ENCODE measurements at regions not wholly inside any gene's neighbourhood (a gene's known extent, or its start where the extent isn't known, plus 50 kb on each side); places are given as distances from the start of the nearest gene placed in this dataset.

DNA sequence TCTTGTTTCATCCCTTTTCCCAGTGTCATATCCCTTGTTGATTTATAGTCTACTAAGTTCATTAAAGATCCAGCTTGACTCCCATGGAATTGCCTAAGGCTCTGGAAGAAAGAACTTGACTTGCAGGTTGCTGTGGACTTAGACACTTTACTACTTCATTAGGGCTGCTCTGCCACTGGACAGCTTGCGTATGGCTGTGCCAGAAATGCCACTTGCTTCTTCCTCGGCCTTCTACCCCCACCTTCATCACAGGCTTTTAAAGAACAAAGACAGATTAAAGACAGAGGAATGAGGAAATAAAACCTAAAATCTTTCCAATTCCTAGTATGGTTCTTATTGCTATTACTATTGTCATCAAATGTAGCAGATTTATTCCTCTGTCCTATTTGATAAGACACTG, 591.7 kb downstream of the BCL11A start:
- no peak for DNase-seq

DNA sequence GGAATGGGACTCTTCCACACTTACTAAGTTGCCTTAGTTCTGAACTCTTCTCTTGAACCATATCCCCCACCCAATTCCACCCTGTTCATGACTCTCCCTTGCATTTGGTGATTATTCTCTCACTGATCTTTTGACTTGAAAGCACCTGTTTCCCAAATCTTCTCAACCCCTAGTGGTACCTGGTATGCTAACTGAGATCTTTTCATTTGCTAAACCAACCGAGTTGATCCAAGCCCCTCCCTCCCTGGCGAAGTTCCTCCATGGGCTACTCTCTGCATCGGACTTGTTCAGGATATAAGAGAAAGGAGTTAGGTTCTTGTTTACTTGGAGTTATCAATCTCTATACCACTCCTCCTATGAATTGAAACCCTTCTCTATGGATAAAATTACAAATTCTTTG, 593.5 kb downstream of the BCL11A start:
- no peak for DNase-seq

DNA sequence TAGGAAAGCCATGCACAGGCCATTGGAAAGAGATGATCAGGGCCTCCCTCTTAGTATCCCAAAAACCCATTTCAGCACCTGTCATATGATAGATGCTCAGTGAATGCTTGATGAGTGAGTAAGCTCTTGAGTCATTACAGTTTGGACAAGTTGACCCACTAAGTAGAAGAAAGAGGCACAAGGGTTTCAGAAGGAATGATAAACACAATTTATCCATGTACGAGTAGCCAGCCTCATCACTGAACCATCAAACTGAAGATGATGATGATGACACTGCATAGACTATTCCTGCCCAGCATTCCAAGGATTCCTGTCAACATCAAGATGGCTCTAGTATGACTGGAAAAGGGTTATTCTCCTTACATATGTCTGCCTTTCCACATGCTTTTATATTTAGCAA, 596.0 kb downstream of the BCL11A start:
- no peak for DNase-seq

DNA sequence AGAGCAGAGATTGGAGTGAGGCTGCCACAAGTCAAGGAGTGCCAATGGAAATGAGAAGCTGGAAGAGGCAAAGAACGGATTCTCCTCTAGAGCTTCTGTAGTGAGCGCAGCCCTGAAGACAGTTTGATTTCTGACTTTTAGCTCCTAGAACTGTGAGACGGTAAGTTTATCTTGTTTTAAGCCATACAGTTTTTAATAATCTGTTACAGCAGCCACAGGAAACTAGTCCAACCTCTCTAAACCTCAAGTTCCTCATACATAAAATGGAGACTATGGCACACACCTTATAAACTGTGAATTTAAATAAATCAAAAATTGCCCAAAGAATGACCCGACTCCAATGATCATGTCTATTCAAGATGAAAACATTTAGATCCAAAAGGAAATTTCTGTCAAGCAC, 596.5 kb downstream of the BCL11A start:
- DNase-seq = no peak

DNA sequence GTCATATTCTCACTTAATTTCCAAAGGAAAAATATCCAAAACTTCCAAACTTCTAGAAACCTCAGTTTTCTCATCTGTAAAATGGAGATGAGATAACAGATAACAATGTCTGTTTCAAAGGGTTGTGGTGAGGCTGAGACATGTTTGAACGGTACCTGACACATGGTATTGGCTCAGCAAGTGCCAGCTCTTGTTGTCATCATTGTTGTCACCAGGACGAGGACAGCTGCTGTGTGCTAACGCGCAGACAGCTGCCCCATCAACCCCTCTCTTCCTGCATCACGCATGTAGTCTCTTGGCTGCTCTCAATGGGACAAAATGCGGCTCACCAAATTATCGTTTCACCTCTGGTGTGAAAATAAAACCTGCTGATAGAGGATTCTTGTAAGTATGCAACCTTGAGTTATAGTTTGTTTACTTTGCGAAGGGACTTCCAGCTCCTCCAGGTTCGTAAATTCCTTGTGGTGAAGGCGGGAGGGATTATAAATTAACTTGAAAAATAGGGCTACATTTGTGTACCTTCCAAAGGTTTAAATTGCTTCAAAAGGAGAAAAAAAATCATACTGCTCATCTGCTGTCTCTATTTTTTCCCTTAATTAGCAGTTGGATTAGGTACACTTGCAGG, 605.4 kb downstream of the BCL11A start:
- no peak for DNase-seq

DNA sequence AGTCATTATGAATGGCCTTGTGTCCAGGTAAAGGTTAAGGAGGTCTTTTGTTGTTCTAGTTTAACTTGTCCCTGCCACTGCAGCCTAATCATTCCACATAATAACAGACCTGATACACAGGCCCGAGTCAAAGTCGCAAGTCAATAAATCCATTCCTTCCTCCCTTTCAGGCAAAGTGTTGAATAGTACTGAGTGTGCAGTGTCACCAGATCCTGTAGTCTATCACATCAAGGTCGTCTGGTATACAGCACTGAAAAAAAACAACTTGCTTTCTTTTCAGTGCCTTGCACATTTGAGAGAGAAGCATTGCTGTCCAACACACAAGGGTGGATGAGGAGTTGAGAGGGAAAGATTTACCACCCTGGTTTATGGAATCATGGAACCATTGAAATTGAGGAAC, 606.2 kb downstream of the BCL11A start:
- DNase-seq = no peak

DNA sequence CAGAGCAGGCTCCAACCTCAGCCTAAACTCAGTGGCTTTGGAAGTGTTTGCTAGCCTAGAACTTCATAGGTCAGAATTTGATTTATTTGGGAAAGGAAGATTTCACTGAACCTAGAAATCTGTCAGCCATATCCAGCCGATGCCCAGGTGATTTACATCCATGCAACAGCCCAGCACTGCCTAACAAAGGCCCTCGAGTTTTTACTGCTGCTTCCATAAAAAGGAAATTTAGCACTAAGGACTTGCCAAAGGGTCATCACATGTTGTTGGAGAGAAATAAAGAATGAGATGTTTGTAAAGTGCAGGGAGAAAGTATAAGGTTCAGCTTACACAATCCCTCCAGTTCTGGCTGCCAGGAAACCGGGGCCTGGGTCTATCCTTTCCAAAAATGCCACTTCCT, 614.2 kb downstream of the BCL11A start:
- no peak for DNase-seq

DNA sequence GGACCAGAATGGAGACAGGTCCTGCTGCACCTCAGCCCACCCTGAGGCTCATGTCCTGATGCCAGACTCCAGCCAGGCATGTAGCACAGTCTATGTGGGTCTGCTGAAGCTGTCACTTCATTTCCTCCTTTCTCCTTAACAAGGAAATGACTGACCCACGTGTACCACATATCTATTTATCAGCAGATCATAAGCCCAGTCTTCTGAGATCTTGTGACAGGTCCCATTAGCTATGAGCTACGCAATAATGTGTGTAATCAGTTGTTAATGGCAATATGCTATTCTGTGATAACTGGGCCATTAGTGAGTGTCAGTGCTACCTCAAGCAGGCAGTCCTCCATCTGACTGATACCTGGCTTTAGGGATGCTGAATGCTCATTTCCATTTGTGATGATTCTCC, 615.3 kb downstream of the BCL11A start:
- peak; percentile 9 for DNase-seq

DNA sequence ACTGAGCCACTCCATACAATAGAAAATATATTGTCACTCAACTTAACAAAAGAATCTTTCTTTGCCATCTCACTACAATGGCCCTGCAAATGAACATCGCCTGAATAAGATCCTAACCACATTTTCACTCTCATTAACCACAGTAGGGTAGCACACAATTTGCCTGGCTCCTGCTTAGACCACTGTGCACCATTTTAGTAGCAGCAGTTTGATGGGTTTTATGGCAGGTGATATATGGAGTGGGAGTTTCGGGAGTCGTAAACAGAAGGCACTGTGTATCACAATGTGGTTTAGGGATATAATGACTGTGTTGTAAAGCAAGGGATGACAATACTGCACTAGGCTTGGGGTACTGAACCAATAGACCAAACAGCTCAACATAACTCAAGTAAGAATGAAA, 617.4 kb downstream of the BCL11A start:
- DNase-seq = no peak

DNA sequence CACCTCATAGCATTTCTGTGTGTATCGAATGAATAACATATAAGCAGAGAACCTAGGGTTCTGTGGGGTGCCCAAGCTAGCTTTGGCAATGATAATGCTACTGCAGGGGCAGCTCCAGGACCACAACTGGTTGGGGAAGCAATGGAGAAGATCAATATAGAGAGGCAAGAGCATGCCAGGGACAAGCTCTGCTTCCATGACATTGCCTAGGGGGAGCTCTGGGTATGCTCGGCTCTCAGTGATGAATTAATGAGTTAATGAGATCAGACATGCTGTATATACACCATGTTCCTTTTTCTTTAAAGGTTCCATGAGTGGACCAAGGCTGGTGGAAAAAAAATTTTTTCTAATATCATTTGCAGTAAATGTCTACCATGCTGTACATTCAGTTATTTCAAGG, 618.4 kb downstream of the BCL11A start:
- DNase-seq = no peak

DNA sequence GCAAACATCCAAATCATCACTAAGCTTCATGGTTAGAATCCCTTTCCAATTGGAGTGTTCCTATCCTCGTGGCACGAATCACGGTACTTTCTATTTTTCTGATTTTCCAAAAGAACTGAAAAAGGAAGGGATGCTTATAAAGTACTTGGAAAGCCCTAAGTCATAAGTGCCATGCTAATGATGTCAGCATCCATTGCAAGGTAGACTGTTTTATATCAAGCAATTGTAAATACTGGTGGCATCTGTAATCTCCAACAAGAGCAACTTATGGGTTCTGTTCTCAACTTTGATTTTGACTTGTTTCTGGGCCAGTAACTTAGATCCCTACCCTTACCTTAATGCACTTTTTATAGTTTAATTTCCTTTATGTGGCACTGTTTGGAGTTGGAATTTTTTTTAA, 619.5 kb downstream of the BCL11A start:
- no peak for DNase-seq

- no peak for DNase-seq
Measured at GRCh38 chr2:59932341-59932740, 621.1 kb downstream of the BCL11A start.

DNA sequence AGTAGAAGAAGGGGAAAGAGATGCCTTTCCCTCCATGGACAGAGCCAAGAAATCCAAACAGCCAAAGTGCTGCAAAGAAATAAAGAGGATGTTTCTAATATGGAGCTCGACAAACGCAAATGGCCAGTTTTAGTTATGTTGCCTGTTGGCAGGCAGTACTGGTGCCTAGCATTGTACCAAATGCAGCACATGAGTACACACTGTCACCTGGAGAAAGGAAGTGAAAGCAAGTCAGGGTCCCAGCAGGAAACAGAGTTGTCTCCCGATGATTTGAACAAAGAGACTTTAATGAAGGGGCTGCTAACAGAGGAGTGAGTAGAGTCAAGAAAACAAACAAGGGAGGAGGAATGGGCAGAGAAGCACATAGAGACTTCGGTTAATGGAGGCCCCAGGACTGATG, 623.0 kb downstream of the BCL11A start:
- no peak for DNase-seq

DNA sequence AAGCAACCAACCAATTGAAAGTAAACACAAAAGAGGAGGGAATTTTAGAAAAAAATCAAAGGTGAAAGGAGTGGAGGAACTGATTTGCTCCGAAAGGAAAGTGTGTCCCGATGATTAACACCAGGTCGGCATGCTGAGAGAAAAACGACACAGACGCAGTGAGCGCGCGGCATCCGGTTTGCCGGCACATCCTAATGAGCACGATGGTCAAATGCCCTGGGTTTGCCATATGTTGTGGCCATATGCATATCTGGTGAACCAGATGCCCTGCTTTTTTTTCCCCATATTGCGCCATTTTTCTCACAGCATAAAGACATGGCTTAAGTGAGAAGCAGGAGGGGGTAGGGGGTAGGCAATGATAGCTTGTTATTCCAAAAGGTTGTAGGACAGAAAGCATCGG, 626.7 kb downstream of the BCL11A start:
- DNase-seq = no peak

- no peak for DNase-seq
Measured at GRCh38 chr2:59925321-59925720, 628.1 kb downstream of the BCL11A start.

- no peak for DNase-seq
Measured at GRCh38 chr2:59924346-59924745, 629.1 kb downstream of the BCL11A start.

GRCh38 chr2:59922450-59922849, 631.0 kb downstream of the BCL11A start:
- DNase-seq = no peak

DNA sequence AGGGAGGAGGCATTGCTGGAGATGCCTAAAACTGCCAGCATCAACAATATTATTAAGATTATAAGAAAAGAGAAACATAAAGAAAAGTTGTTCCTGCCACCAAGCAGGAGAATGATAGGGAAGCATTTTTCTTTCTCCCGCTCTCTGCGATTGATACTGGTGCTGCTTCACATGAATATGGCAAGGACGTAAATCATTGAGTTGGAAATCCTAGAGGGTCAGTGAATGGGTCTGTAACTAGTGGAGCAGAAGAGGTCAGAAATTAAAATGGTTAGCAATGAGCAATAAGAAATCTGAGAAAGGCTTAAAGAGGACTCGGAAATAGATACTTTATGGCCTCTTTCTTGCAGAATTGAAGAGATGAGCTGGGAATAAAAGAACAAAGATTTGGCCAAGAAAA, 631.7 kb downstream of the BCL11A start:
- no peak for DNase-seq

DNA sequence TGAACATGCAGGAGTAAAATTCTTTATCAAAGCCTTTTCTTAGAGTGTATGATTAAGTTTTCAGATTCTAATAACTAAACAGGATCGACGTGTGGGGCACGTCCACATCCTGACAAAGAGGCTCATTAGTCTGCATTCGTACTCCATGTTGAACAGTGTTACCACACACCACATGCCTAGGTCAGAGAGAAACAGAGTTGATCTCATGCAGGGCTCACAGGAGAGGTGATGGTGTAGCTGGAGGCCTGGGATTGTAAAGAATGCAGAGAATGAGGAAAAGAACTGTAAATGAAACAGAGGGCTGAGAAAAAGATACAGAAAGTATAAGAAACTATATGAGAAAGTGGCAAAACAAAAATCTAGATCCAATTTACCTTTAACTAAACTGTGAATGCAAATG, 632.5 kb downstream of the BCL11A start:
- no peak for DNase-seq

DNA sequence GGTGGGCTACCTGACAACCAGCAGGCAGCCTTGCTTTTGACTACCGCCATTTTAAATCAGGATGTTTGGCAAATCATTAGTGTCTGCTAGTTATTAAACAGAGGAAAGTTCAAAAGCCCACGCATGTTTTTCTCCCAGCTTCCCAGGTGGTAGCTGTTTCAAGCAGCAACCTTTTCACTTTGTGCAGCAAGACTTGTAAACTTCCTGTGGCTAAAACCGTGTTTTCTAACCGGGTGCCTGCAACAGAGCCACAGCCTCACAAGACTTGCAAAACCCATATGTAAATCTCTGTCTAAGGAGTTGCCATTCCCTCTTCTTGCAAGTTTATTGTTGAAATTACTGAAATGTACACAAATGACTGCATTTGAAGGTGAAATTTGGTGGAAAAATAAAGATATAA, 633.1 kb downstream of the BCL11A start:
- DNase-seq = no peak

DNA sequence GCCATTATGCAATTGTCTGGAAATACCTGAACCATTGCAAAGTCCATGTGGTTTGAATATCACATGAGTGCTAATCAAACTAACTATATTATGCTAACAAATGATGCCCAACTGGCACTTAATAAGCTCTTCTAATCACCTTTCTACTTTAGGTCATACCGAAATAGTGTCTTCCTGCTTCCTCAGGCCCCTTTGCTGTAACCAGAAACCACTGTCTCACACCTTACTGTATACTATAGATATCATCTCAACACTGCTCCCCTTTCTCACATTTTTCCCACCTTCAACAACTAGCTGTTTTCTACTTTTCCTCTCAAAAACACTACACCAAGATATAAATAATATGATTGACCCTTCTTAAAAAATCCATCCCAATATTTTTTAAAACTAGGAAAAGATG, 633.9 kb downstream of the BCL11A start:
- no peak for DNase-seq

DNA sequence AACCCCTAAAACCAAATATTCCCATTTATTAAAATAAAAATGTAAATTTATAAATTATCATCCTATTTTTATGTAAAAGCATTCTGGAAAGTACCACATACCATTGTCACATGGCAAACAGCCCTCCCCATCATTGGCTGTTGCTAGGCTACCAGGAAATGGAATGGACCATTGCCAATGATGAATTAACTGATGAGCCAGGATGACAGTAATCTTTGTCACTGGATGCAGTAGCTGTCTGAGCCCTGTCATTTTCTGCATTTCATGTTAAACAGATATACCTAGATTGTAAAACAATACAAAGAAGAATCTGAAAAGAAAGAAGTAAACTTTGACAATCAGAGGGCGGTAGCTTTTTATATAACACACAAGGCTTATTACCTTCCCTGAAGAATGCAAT, 641.4 kb downstream of the BCL11A start:
- DNase-seq = no peak

- no peak for DNase-seq
Measured at GRCh38 chr2:59910166-59910565, 643.3 kb downstream of the BCL11A start.

GRCh38 chr2:59909147-59909546, 644.3 kb downstream of the BCL11A start:
- no peak for DNase-seq

DNA sequence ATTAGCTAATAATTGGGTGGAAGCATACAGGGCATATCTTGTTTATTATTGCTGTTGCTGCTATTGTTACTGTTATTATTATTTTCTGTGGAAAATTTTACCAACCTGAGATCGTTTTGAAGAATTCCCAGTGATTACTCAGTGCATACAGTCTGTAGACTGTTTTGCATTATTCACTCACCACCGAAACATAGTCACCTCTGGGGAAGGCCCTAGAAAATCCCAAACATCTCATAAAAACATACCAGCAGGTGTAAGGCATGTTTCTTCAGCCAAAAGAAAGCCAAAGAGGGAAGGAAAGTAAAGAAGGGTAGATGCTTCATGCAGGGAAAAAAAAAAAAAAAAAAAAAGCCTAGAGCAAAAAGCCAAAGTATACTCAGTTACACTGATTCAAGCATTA, 647.7 kb downstream of the BCL11A start:
- no peak for DNase-seq

- no peak for DNase-seq
Measured at GRCh38 chr2:59903994-59904544, 649.4 kb downstream of the BCL11A start.

Measured in hematopoietic multipotent progenitor cell treated with erythropoietin and hydrocortisone succinate and interleukin-3 and kit ligand, for 8 days (in vitro differentiated cells).